Peyer's patch (tissue), 4 donors: ENCODE measurements at regions not wholly inside any gene's neighbourhood (a gene's known extent, or its start where the extent isn't known, plus 50 kb on each side); places are given as distances from the start of the nearest gene placed in this dataset.
"Not testable (repeated sequence)": the region's sequence is repeated elsewhere in the genome, so short reads cannot be mapped to it uniquely, and the experiment has no call there.

Source experiments
- DNase-seq, 3 donors: peaks; one replicate each; pipeline ENCODE4 v3.0.0-alpha.2; 2017 to 2019
- H3K27ac ChIP-seq, 4 donors: fragments of 200-600 bp; sonication (generic); one replicate each; pipeline ENCODE4 v1.5.1; 2016 to 2019
- H3K27me3 ChIP-seq, 2 donors: fragments of 200-600 bp; sonication (generic); one replicate each; pipeline ENCODE4 v1.5.1; 2019
- H3K36me3 ChIP-seq, 3 donors: fragments of 200-600 bp; sonication (generic); one replicate each; pipeline ENCODE4 v1.5.1; 2016 to 2019
- H3K4me1 ChIP-seq, 4 donors: fragments of 200-600 bp; sonication (generic); one replicate each; pipeline ENCODE4 v1.5.1; 2016 to 2019
- H3K4me3 ChIP-seq, 4 donors: fragments of 200-600 bp; sonication (generic); 1 replicate in 3 of 4; 2 replicates in 1 of 4; pipeline ENCODE4 v1.5.1; 2016 to 2019; ENCODE audit warnings: mild to moderate bottlenecking in 1 of 4
- H3K9me3 ChIP-seq, 4 donors: fragments of 200-600 bp; sonication (generic); one replicate each; pipeline ENCODE4 v1.5.1; 2016 to 2019; ENCODE audit warnings: mild to moderate bottlenecking in 1 of 4
- POLR2A ChIP-seq, 2 donors: fragments of 450-650 bp; IDR thresholded peaks; one replicate each; pipeline ENCODE4 v1.5.1; 2017; ENCODE audit warnings: antibody characterized with exemption in 2 of 2, mild to moderate bottlenecking in 2 of 2, moderate library complexity in 2 of 2
- TF ChIP-seq, protein P1 (sequence below), 6 experiments: fragments of 450-650 bp in 4 of 6; fragments of 200-600 bp in 2 of 6; sonication (generic) in 1 of 6; IDR thresholded peaks; one replicate each; pipeline ENCODE4 v1.5.1; 2017 to 2019; ENCODE audit warnings: antibody characterized with exemption in 6 of 6, mild to moderate bottlenecking in 3 of 6, moderate library complexity in 1 of 6

DNA sequence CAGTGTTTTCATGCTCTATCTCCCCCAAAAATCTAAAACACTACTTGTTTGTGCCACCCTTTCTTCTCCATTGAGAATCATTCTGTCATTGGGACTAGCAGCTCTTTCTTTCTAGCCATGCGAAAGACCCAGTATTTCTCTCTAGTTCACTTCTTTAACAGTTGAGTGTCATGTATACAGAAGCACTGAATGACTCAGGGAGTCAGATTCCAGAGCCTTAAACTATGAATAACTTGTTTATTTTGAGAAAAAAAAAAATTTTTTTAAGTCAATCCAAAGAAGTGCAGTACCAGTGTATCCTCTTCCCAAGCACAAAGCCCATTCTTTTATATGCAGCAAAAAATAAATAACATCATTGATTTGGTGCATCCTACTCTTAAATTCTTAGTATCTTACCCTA lies 415.4 kb upstream of the GRAMD2B start:
- Histone ChIP-seq H3K4me3 (no peak overlapping the region), H3K27me3 (no peaks in the 10 kb centered on the region), H3K27ac (no peak overlapping the region), H3K36me3 (no peaks in the 10 kb centered on the region), H3K4me1 (no peaks in the 10 kb centered on the region), H3K9me3 (no peaks in the 10 kb centered on the region)
- DNase-seq: no peak
- TF ChIP-seq POLR2A (IDR thresholded peaks at IDR 0.05): no peak
- TF ChIP-seq, protein P1, sequence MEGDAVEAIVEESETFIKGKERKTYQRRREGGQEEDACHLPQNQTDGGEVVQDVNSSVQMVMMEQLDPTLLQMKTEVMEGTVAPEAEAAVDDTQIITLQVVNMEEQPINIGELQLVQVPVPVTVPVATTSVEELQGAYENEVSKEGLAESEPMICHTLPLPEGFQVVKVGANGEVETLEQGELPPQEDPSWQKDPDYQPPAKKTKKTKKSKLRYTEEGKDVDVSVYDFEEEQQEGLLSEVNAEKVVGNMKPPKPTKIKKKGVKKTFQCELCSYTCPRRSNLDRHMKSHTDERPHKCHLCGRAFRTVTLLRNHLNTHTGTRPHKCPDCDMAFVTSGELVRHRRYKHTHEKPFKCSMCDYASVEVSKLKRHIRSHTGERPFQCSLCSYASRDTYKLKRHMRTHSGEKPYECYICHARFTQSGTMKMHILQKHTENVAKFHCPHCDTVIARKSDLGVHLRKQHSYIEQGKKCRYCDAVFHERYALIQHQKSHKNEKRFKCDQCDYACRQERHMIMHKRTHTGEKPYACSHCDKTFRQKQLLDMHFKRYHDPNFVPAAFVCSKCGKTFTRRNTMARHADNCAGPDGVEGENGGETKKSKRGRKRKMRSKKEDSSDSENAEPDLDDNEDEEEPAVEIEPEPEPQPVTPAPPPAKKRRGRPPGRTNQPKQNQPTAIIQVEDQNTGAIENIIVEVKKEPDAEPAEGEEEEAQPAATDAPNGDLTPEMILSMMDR (IDR thresholded peaks at IDR 0.05): no peak

GRCh38 chr5:126009566-126009965 lies 413.6 kb upstream of the GRAMD2B start:
- Histone ChIP-seq H3K4me3 (no peak overlapping the region), H3K9me3 (no peaks in the 10 kb centered on the region), H3K4me1 (no peaks in the 10 kb centered on the region), H3K27me3 (no peaks in the 10 kb centered on the region), H3K36me3 (no peaks in the 10 kb centered on the region), H3K27ac (no peak overlapping the region)
- TF ChIP-seq, protein P1 (IDR thresholded peaks at IDR 0.05): no peak
- TF ChIP-seq POLR2A (IDR thresholded peaks at IDR 0.05): no peak
- DNase-seq: no peak

DNA sequence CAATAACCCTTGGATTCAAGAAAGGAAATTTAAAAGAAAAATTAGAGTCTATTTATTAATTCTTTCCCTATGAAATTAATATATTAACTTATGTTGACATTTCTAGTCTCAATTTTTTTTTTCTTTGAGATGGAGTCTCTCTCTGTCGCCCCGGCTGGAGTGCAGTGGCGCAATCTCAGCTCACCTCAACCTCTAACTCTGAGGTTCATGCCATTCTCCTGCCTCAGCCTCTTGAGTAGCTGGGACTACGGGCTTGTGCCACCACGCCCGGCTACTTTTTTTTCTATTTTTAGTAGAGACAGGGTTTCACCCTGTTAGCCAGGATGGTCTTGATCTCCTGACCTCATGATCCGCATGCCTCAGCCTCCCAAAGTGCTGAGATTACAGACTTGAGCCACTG lies 411.7 kb upstream of the GRAMD2B start:
- DNase-seq, H3K4me1 ChIP-seq, H3K36me3 ChIP-seq, H3K27ac ChIP-seq, H3K27me3 ChIP-seq, H3K4me3 ChIP-seq, H3K9me3 ChIP-seq: not testable (repeated sequence)

DNA sequence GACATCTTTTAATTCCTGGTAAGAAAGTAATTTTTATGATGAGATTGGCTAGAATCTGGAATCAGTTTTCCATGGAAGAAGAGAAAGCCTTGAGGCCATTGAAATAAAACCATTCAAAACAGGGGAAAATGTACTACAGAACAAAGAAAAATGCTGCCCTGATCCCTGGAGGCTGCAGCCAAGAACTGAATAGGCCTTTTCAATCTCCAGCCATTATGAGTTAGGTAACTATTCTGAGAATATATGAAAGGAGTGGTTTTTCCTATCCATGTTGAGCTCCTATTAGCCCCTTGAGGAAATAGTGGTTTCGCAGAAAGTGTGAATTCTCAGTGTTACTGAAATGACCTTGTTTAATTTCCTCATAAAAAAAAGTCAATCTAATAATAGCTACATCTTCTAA lies 408.5 kb upstream of the GRAMD2B start:
- Histone ChIP-seq H3K27ac (no peak overlapping the region), H3K27me3 (no peaks in the 10 kb centered on the region), H3K36me3 (no peaks in the 10 kb centered on the region), H3K9me3 (no peaks in the 10 kb centered on the region), H3K4me3 (no peak overlapping the region), H3K4me1 (no peaks in the 10 kb centered on the region)
- TF ChIP-seq, protein P1 (IDR thresholded peaks at IDR 0.05): no peak
- TF ChIP-seq POLR2A (IDR thresholded peaks at IDR 0.05): no peak
- DNase-seq: no peak

- Histone ChIP-seq H3K4me1 (no peaks in the 10 kb centered on the region), H3K36me3 (no peaks in the 10 kb centered on the region), H3K27ac (no peak overlapping the region), H3K9me3 (no peaks in the 10 kb centered on the region), H3K4me3 (no peak overlapping the region), H3K27me3 (no peaks in the 10 kb centered on the region)
- TF ChIP-seq, protein P1 (IDR thresholded peaks at IDR 0.05): no peak
- TF ChIP-seq POLR2A (IDR thresholded peaks at IDR 0.05): no peak
- DNase-seq: no peak
These were observed 407.7 kb upstream of the GRAMD2B start for GRCh38 chr5:126015235-126016181.

DNA sequence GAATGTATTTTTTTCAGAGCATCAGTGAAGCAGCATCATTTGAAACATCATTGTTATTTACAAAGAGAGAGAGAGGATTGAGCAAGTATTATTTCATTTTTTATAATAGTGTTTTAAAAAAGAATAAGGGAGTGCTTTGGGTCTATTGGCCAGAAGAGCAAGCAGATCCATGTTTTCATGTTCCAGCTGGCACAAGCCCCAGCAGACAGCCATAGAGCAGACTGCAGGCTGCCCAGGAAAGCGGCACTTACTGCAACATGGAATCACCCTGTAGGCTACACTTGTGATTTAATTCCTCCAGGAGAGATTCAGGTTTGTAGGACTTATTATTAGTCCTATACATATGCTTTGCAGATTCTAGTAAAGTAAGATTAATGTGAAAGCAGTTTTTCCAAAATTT lies 407.0 kb upstream of the GRAMD2B start:
- no peak for TF ChIP-seq POLR2A (IDR thresholded peaks at IDR 0.05)
- TF ChIP-seq, protein P1 (IDR thresholded peaks at IDR 0.05): no peak
- Histone ChIP-seq H3K27me3 (no peaks in the 10 kb centered on the region), H3K4me3 (no peak overlapping the region), H3K27ac (no peak overlapping the region), H3K36me3 (no peaks in the 10 kb centered on the region), H3K4me1 (no peaks in the 10 kb centered on the region), H3K9me3 (no peaks in the 10 kb centered on the region)
- no peak for DNase-seq
